Right lobe of liver (tissue), 6 donors: ENCODE measurements at regions not wholly inside any gene's neighbourhood (a gene's known extent, or its start where the extent isn't known, plus 50 kb on each side); places are given as distances from the start of the nearest gene placed in this dataset.

Experiments
- ATAC-seq, 4 donors: fragments of 200-7000 bp; cut with Tn5 transposase; one replicate each; pipeline ENCODE4 v1.9.1; 2020; ENCODE audit warnings: mild to moderate bottlenecking in 4 of 4, moderate library complexity in 4 of 4
- DNase-seq, 3 donors: peaks; one replicate each; pipeline ENCODE4 v3.0.0-alpha.2; 2020
- H3K27ac ChIP-seq, 3 donors: fragments of 200-600 bp; one replicate each; pipeline ENCODE4 v1.8.0; 2022
- H3K27me3 ChIP-seq, 2 donors: fragments of 200-600 bp; one replicate each; pipeline ENCODE4 v1.8.0; 2022
- H3K36me3 ChIP-seq, 4 donors: fragments of 200-600 bp; sonication (generic) in 1 of 4; one replicate each; pipeline versions ENCODE4 v1.5.1 to v1.8.0; 2017 to 2022; ENCODE audit warnings: control low read depth in 1 of 4
- H3K4me1 ChIP-seq, 4 donors: fragments of 200-600 bp; sonication (generic) in 1 of 4; one replicate each; pipeline versions ENCODE4 v1.5.1 to v1.8.0; 2017 to 2022; ENCODE audit warnings: control low read depth in 1 of 4
- H3K4me3 ChIP-seq, 3 donors: fragments of 200-600 bp; one replicate each; pipeline ENCODE4 v1.8.0; 2022
- H3K9me3 ChIP-seq, 4 donors: fragments of 200-600 bp; sonication (generic) in 1 of 4; one replicate each; pipeline versions ENCODE4 v1.5.1 to v1.8.0; 2017 to 2022; ENCODE audit warnings: control low read depth in 1 of 4
- CTCF ChIP-seq, 4 donors: fragments of 200-600 bp in 3 of 4; fragments of 450-650 bp in 1 of 4; IDR thresholded peaks; one replicate each; pipeline versions ENCODE4 v1.5.1 to v1.8.0; 2016 to 2022; ENCODE audit warnings: antibody characterized with exemption in 4 of 4, mild to moderate bottlenecking in 2 of 4
- POLR2A ChIP-seq: fragments of 450-650 bp; IDR thresholded peaks from one replicate; pipeline ENCODE4 v1.6.1; 2017; ENCODE audit warnings: antibody characterized with exemption, mild to moderate bottlenecking
- WGBS: methylation state at CpG from one replicate; pipeline ENCODE4 v1.1.6; 2018; ENCODE audit warnings: low coverage, low lambda C conversion rate; ENCODE audit not compliant: insufficient coverage; ENCODE audit errors: missing lambda C conversion rate; 5-methylcytosine and 5-hydroxymethylcytosine counted together
- intact Hi-C, 2 donors: fragments of 100-400 bp; cut with DNase I; formaldehyde crosslinking; loops; one replicate each; pipeline versions ENCODE4 v1.11.2 to v1.14.1; 2022
- donor health status: DM: no; HTN: yes; CAD: no.
- donor health status: DM: no; HTN: no; CAD: no.
- donor health status: DM: no; HTN: no; CAD: no.
- donor health status: DM: no; HTN: yes; CAD: no.
- donor health status: DM: no; HTN: yes; CAD: no.

- 16% methylated on average over 5 of the region's 7 CpGs for WGBS
- intact Hi-C loops: no loop called here
- H3K4me3 ChIP-seq: no peak overlapping the region
- no peak for TF ChIP-seq CTCF (IDR thresholded peaks at IDR 0.05)
- TF ChIP-seq POLR2A: no peak
- ATAC-seq (no peak), DNase-seq (no peak)
- no peaks in the 10 kb centered on the region for H3K9me3 ChIP-seq
- no peak overlapping the region for H3K27ac ChIP-seq
- no peaks in the 10 kb centered on the region for H3K27me3 ChIP-seq
- no peaks in the 10 kb centered on the region for H3K4me1 ChIP-seq
- H3K36me3 ChIP-seq: no peaks in the 10 kb centered on the region
Measured at GRCh38 chr15:47872869-47873432, 155.6 kb downstream of the SEMA6D start.

DNA sequence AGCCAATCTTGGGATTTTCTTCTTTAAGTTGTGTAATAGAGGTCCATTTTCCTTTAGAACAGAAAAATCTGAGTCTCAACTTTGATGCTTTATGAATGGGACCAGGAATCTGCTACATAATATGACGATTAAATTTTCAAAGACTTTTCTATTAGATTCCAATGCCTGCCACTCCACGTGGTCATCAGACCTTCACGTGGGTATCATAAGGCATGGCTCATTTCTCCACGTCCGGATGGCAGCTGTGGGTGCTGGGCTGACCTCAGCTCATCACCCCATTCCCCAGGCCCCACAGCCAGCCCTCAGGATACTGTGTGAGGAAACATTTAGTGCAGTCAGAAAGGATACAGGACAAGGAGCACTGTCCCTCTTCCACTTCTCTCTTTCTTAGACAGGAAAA lies 159.7 kb downstream of the SEMA6D start:
- H3K27ac ChIP-seq: no peak overlapping the region
- H3K36me3 ChIP-seq: no peaks in the 10 kb centered on the region
- H3K4me1 ChIP-seq: no peaks in the 10 kb centered on the region
- DNase-seq (no peak), ATAC-seq (no peak)
- H3K27me3 ChIP-seq: no peaks in the 10 kb centered on the region
- no peak overlapping the region for H3K4me3 ChIP-seq
- 44% methylated on average over 3 of the region's 5 CpGs for WGBS
- TF ChIP-seq POLR2A: no peak
- no peak for TF ChIP-seq CTCF (IDR thresholded peaks at IDR 0.05)
- no peaks in the 10 kb centered on the region for H3K9me3 ChIP-seq
- intact Hi-C loops: no loop called here

DNA sequence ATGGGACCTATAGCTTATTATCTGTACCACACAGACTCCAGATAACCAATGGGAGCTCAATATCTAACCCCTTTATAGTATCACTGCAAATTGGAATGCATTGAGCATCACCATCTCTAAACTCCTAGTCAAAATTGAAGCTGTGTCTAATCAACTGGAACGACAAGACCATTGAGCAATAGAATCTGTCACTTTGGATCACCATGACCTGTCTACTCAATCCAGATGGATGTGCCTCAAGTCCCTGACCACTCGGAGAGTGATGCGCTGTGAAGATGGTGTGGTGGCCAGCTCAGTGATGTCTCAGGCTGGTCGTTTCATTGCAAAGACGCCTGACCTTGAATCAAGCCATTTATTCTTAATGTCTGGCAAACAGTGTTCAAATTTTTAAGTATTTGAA lies 160.5 kb downstream of the SEMA6D start:
- TF ChIP-seq CTCF (IDR thresholded peaks at IDR 0.05): no peak
- TF ChIP-seq POLR2A: no peak
- ATAC-seq: no peak
- no peaks in the 10 kb centered on the region for H3K36me3 ChIP-seq
- H3K4me1 ChIP-seq: no peaks in the 10 kb centered on the region
- no peak overlapping the region for H3K4me3 ChIP-seq
- no peak for DNase-seq
- no peak overlapping the region for H3K27ac ChIP-seq
- H3K9me3 ChIP-seq: no peaks in the 10 kb centered on the region
- intact Hi-C loops: no loop called here
- WGBS: 60% methylated on average over 5 of the region's 5 CpGs
- H3K27me3 ChIP-seq: no peaks in the 10 kb centered on the region

GRCh38 chr15:47885920-47886319 lies 168.6 kb downstream of the SEMA6D start:
- WGBS: 22% methylated on average over 4 of the region's 4 CpGs
- H3K4me1 ChIP-seq: no peaks in the 10 kb centered on the region
- intact Hi-C loops: no loop called here
- TF ChIP-seq POLR2A (no peak), CTCF (IDR thresholded peaks at IDR 0.05) (no peak)
- H3K4me3 ChIP-seq: no peak overlapping the region
- no peak for ATAC-seq
- DNase-seq: no peak
- no peak overlapping the region for H3K27ac ChIP-seq
- no peaks in the 10 kb centered on the region for H3K27me3 ChIP-seq
- no peaks in the 10 kb centered on the region for H3K36me3 ChIP-seq
- no peaks in the 10 kb centered on the region for H3K9me3 ChIP-seq
